HPDE6-E6E7 (cell line): ENCODE measurements at regions not wholly inside any gene's neighbourhood (a gene's known extent, or its start where the extent isn't known, plus 50 kb on each side); places are given as distances from the start of the nearest gene placed in this dataset.
"Not testable (repeated sequence)": the region's sequence is repeated elsewhere in the genome, so short reads cannot be mapped to it uniquely, and the experiment has no call there.

Experiments used
- DNase-seq: peaks from one replicate; pipeline ENCODE4 v3.0.0; 2011; ENCODE audit warnings: missing footprints; ENCODE audit errors: extremely low spot score

DNA sequence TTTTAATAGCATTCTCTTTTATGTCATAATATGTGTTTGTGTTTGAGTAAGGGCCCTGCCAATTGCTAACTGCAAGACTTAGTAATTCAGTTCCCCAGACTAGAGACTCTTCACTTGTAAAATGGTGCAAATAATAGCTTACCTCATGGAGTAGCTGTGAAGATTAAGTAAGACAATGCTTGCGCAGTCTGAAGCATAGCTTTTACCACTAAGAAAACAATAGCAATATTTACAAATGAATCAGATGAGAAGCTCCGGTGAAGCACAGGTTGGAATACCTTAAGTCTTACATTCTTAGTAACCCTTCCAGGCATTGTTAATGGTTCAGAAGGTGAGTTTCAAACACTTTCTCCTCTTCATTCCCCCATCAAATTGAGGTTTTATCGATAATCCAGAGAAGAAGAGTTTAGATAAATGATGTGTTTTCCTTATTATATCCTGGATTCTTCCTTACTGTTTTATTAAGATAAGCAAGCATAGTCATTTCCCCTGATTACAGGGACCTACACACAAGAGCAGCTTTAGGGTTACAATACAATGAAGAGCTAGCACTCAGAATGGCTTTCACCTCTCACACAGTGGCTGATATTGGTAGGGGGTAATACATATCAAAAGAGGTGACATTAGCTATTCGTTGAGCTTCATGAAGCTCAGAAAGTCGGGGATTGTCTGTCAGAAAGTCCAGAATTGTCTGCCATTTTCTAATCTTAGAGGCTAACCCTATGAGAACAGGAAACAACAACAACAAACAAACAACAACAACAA is 96.4 kb upstream of the EDIL3 start:
- no peak for DNase-seq

DNA sequence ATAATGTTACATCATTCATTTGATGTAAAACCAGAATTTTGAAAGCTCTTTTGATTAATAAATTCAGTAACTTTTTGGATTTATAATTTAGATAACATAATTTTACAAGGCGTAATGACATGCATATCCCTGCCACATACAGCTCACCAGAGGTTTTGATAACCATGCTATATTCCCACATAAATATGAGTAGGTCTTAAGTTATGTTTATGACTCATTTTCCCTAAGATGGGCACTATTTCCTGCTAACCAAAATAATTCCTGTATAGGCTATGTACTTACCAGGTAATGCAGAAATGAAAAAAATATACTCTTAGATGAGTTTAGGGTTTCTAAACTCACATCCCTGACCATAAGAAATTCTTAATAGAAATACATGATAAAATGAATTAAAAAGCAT is 93.9 kb upstream of the EDIL3 start:
- DNase-seq = no peak

DNA sequence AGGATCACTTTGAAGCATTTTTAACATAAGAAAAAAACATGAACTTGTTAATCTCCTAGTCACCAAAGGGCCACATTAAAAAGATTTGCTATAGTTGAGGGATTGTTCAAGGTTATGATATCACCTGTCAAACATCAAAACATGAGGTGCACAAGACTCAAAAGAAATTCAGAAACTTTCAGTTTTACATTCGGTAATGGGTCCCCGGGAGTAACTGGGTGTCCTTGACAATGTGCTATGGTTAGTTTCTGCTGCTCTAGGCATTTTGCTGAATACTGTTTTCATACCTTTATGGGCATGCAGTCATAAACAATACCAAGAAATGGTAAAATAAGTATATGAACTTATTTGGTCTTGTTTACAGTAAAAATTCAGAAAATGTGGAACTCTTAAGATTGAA is 92.8 kb upstream of the EDIL3 start:
- DNase-seq = no peak

DNA sequence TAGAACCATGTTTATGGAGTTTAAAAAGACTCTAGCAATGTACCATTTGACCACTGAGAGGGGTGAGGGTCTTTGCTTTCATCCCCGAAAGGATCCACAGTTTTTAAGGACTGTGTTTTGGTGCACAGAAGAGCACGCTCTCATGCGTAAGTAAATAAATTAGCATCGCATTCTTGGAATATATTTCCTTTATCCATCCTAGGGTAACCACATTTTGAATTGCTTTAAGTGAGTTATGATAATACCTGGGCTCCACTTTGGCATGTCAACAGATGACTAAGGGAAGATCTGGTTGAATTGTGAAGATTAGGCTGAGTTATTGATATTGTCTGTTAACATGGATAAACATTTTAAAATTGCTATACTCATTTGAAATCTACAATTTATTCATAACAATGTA is 89.4 kb upstream of the EDIL3 start:
- no peak for DNase-seq

DNA sequence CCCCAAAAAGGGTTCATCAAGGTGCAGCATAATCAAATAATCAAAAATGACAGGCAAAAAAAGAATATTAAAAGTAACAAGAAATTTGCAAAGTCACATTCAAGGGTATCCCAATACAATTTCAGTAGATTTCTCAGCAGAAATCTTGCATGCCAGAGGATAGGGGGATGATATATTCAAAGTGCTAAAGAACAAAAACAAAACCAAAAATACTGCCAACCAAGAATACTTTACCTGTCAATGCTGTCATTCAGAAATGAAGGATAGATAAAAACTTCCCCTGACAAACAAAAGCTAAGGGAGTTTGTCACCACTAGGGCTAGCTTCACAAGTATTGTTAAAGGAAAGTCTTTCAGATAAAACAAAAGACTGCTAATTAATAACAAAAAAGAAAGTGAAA is 68.7 kb upstream of the EDIL3 start:
- DNase-seq = no peak

DNA sequence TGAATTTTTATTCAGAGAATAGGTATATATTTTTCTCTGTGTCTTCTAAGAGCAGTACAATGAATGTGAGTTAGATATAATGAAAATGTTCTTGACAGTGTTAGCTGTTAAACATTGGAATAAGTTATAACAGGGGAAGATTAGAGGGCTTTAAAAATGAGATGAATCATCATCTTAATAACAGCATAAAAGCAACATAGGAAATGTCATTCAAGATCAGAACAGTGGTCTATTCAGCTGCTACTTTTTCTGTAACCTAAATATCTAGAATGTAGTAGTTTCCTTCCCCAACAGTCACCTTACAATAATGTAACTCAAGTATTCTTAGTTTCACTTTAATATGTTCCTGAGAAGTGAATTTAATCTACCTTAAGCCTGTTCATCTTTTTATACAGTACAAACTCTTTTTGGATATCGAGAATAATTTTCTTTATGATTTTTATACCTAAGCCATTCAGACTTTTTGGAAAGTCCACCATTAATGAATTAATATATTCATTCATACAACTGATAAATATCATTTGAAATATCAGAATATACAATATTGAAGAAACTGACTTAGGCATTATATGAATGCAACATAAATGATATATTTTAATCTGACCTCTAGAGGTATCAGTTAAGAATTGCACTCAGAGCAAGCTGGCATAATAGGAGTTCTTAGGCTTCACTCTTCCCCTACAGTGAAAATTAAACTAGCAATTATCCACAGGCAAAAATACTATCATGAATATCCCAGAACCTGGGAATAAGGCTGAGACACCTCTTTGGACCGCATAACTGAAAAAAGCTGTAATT is 66.1 kb upstream of the EDIL3 start:
- peak; percentile 11 for DNase-seq

DNA sequence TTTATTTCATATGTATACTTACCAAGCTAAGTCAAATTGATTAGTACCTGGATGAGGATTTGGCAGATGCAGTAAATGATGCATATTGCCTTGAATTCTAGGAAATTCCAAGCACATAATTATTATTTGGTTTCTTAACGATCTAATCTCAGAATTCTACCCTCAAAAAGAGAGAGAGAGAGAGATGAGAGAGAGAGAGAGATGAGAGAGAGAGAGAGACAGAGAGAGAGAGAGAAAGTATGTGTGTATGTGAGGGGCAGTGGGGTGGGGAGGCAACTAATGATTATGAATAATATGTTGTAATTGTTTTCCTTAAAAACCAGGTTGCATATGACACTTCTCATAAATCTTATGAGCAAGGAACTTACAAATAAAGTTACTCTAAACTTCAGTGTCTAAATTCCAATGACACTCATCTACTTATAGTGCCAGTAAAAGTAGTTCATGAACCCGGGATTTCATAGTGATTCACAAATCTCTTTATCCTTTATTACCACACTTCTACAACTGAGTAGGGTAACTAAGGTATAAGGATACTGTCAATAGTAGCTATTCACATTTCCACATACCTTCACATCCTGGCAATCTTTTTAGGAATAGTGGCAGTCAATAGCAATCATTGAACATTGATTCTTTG is 60.5 kb upstream of the EDIL3 start:
- DNase-seq = no peak

DNA sequence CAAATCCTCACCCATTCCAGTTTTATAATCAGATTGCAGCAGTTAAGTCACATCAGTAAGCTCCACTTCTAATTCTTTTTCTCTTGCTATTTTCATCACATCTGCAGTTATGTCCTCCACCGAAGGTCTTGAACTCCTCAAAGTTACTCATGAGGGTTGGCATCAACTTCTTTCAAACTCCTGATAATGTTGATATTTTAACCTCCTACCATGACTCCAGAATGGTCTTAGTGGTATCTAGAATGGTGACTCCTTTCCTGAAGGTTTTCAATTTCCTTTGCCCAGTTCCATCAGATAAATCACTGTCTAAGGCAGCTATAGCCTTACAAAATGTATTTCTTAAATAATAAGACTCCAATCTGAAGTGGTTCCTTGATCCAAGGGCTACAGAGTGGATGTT is 53.8 kb upstream of the EDIL3 start:
- no peak for DNase-seq

DNA sequence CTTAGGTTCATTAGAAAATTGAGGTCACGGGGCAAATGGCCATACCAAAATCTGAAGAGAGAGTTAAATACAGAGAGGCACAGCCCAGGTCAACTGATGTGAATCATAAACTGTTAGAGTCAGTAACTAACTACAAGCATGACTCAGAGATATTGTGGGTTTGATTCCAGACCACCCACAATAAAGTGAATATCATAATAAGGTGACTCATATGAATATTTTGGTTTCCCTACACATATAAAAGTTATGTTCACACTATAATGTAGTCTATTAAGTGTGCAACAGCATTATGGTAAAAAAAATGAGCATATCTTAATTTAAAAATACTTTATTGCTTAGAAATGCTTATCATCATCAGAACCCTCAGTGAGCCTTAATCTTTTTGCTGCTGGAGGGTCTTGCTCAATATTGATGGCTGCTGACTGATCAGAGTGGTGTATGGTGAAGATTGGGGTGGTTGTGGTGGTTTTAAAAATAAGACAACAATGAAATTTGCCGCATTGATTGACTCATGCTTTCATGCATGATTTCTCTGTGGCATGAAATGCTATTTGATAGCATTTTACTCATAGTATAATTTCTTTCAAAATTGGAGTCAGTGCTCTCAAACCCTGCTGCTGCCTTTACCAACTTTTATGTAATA is 53.1 kb upstream of the EDIL3 start:
- peak; percentile 6 for DNase-seq

DNA sequence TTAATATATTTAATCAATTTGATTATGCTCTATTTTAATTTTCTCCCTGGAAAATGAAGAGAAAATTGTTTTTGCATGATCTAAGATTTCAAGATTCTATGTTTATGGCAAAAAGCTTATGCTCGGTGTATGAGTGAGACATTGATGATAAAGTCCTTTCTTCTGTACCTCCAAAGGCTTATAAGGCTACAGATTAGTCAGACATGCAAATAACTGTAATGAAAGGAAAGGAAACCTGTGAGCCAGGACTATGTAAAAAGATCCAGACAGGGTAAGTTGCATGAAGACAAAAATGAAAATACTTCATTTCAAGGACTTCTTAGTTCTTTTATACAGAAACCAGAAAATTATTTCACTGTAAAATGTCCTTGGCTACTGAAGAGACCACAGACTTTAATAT is 52.2 kb upstream of the EDIL3 start:
- no peak for DNase-seq

DNA sequence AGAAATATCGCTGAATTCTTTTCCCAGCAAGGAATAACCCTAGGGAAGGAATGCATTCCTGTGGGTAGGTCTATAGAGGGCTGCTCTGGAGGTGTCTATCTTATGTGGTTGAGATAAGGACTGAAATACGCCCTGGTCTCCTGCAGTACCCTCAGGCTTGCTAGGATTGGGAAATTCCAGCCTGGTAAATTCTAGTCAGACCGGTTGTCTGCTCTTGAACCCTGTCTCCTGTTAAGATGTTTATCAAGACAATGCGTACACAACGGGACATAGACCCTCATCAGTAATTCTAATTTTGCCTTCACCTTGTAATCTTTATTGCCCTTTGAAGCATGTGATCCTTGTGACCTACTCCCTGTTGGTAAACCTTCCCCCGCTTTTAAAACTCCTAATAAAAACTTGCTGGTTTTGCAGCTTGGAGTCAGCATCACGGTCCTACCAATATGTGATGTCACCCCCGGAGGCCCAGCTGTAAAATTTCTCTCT is 51.2 kb upstream of the EDIL3 start:
- not testable (repeated sequence) for DNase-seq
